ENCODE measurements at regions not wholly inside any gene's neighbourhood (a gene's known extent, or its start where the extent isn't known, plus 50 kb on each side); places are given as distances from the start of the nearest gene placed in this dataset.

GRCh38 chr5:82723168-82723567 is 354.0 kb downstream of the TMEM167A start:
- TF ChIP-seq RCOR1 (conservative IDR thresholded peaks at IDR 0.05; ENCODE audit: low read depth, low read length) (no peak), CBFB (IDR thresholded peaks at IDR 0.05; ENCODE audit: low read depth) (no peak), CTCF (IDR thresholded peaks at IDR 0.05 in 2 of 3, conservative IDR thresholded peaks at IDR 0.05 in 1 of 3; ENCODE audit: control insufficient read depth in 2 of 3, extremely low read depth in 1 of 3, insufficient read depth in 1 of 3, low read depth in 3 of 3, low read length in 3 of 3) (no peak), SMARCA5 (IDR thresholded peaks at IDR 0.05) (no peak), POLR2A (IDR thresholded peaks at IDR 0.05; ENCODE audit: low read depth, low read length) (no peak), MYC (IDR thresholded peaks at IDR 0.05; ENCODE audit: insufficient read depth, insufficient read length, insufficient replicate concordance, low read length, severe bottlenecking) (no peak), SMC3 (IDR thresholded peaks at IDR 0.05; ENCODE audit: borderline replicate concordance, low read length) (no peak), TBL1XR1 (IDR thresholded peaks at IDR 0.05; ENCODE audit: low read depth, low read length) (no peak), TAF1 (IDR thresholded peaks at IDR 0.05; ENCODE audit: borderline replicate concordance, low read depth, low read length) (no peak), ELK1 (IDR thresholded peaks at IDR 0.05; ENCODE audit: low read depth, low read length) (no peak)

Data from GM12878 (cell line).